Memory B cell (primary cell): ENCODE measurements at regions not wholly inside any gene's neighbourhood (a gene's known extent, or its start where the extent isn't known, plus 50 kb on each side); places are given as distances from the start of the nearest gene placed in this dataset.

Experiments used
- ATAC-seq: fragments of 150-1000 bp; cut with Tn5 transposase; 2 replicates; pipeline ENCODE4 v1.10.0; 2021; ENCODE audit warnings: low read depth, mild to moderate bottlenecking, moderate library complexity
- DNase-seq, 2 donors: peaks; one replicate each; pipeline ENCODE4 v3.0.0; 2022; ENCODE audit warnings: low spot score in 2 of 2
- H3K27ac Mint-ChIP-seq: one replicate; pipeline ENCODE4 v1.8.0; 2022; ENCODE audit warnings: mild to moderate bottlenecking, moderate library complexity, mixed read lengths
- H3K27me3 Mint-ChIP-seq: one replicate; pipeline ENCODE4 v1.8.0; 2022; ENCODE audit warnings: mixed read lengths
- H3K36me3 Mint-ChIP-seq: one replicate; pipeline ENCODE4 v1.8.0; 2022; ENCODE audit warnings: mild to moderate bottlenecking, mixed read lengths
- H3K4me1 Mint-ChIP-seq: one replicate; pipeline ENCODE4 v1.8.0; 2022; ENCODE audit warnings: mixed read lengths
- H3K4me3 Mint-ChIP-seq: one replicate; pipeline ENCODE4 v1.8.0; 2022; ENCODE audit warnings: mild to moderate bottlenecking, moderate library complexity, mixed read lengths
- H3K9me3 Mint-ChIP-seq: one replicate; pipeline ENCODE4 v1.8.0; 2022; ENCODE audit warnings: mixed read lengths

DNA sequence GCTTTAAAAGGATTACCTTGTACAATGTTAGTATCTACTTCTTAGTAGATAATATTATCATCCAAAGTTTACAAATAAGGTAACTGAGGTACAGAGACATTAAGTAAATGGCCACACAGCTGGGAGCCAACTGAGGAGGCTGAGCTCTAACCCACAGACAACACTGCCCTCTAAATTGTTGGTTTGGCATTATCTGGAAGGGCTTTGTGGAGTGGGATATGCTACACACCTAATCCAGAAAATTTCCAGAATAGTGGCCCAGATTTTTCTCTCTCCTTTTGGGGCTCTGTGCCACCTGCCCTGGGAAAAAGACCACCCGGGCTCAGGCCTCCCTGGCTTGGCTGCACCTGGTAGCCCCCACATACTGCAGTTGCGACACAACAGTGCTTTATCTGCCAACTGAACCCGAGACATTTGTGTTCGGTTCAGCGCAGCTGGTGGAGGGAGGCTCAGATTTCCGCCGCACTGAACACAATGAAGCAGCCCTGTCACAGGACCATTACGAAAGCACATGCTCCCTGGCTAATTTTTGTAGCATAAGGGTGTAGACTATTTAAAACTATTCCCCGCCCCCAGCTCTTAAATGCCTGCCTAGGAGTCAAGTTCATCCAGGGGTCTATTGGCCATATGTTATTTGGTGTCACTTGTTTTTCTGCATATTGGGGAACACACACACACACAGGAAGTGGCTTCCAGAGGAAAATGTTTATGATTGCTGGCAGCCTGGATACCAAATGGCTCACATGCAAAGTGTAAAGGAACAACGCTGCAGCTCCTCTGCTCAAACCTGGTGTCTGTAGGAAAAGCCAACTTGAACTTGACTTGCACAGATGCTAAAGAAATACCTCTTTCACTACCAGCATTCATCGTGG lies 92.3 kb upstream of the ESRRG start:
- H3K27ac Mint-ChIP-seq = no peak overlapping the region
- H3K4me1 Mint-ChIP-seq = no peaks in the 10 kb centered on the region
- H3K4me3 Mint-ChIP-seq = no peak overlapping the region
- H3K27me3 Mint-ChIP-seq = no peaks in the 10 kb centered on the region
- DNase-seq = no peak
- H3K9me3 Mint-ChIP-seq = no peaks in the 10 kb centered on the region
- no peak for ATAC-seq
- H3K36me3 Mint-ChIP-seq = no peaks in the 10 kb centered on the region

DNA sequence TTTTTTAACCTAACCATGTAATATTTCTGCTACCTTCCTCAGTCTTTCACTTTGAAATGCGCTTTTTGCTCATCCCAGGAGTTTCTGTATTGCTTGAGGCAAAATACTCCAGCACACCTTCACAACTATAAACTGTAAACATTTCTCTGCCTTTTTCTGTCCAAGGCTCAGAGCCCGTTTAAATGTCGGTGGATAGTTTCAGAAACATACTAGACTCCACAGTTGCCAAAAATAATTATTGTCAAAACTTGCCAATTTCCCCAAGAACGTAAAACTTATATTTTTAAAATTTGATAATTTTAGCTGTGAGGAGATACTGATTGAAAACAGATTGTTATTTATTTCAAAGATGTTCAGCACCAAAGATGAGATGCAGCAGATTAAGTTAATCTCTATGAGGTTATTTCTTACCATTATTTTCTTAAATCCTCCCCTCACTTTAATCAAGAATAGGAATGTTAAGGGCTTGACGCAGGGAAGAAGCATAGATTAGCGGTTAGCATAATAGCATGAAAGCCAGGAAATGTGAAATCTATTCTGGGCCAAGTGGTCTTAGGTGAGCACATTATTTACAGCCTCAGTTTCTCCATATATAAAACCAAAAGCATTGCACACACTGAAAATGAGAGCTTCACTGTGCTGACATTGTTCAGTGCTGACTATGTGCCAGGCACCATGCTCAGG lies 91.5 kb upstream of the ESRRG start:
- H3K27ac Mint-ChIP-seq = no peak overlapping the region
- no peaks in the 10 kb centered on the region for H3K4me1 Mint-ChIP-seq
- ATAC-seq = no peak
- no peak overlapping the region for H3K4me3 Mint-ChIP-seq
- no peak for DNase-seq
- no peaks in the 10 kb centered on the region for H3K9me3 Mint-ChIP-seq
- no peaks in the 10 kb centered on the region for H3K36me3 Mint-ChIP-seq
- no peaks in the 10 kb centered on the region for H3K27me3 Mint-ChIP-seq

DNA sequence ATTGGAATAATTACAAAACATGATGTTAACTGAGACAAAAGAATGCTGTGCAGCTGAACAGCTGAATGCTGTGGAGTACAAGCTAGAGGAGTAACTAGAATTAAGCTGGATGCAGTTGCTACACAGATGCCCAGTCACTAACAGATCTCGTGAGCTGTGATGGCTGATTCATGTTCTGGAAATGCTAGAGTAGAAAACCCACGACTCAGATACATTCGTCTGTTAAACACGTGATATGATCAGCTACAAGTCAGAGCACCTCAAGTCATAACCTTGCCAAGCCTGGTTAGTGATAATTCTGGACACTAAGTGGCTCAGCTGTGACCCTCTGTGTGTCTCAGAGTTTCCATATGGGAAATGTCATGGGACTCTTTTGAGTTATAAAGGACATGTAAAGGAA lies 89.7 kb upstream of the ESRRG start:
- no peak for ATAC-seq
- Mint-ChIP-seq H3K27ac (no peak overlapping the region), H3K36me3 (no peaks in the 10 kb centered on the region), H3K4me3 (no peak overlapping the region), H3K4me1 (no peaks in the 10 kb centered on the region), H3K9me3 (no peaks in the 10 kb centered on the region), H3K27me3 (no peaks in the 10 kb centered on the region)
- DNase-seq = no peak

DNA sequence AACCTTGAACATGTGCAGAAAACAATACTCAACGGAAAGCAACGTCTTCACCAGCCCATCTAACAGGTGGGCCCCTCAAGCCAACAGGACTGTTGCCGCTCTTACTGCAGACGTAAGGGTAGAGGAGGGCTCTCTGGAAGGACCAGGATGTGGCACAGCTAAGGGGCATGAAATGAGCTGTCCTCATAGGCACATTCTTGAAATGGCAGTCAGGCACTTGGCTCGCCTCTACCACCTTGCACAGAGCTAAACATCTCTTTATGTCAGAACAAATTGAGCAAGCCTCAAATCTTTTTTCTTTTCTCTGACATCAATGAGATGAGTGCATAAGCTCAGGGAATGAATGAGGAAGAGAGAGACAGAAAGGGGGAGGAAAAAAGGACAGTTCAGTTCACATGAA lies 86.4 kb upstream of the ESRRG start:
- Mint-ChIP-seq H3K4me3 (no peak overlapping the region), H3K9me3 (no peaks in the 10 kb centered on the region), H3K36me3 (no peaks in the 10 kb centered on the region), H3K27me3 (no peaks in the 10 kb centered on the region), H3K27ac (no peak overlapping the region), H3K4me1 (no peaks in the 10 kb centered on the region)
- DNase-seq = no peak
- ATAC-seq = no peak

DNA sequence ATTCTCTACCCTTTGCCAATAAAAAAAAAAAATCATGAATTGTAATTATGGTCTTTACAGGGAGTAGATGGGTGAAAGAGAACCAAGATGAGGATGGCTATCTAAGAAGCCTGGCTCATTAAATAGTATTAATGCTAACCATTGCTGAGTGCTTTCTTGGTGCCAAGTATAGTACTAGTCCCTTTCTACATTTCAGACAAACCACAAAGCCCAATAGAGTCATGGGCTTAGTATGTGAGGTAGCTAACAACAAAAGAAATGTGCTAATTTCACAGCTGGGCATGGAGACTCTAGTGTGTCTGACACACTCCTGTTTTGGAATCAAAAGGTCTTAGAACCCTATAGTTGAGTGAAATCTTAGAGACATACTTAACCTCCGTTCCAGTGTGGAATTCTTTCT lies 84.5 kb upstream of the ESRRG start:
- no peaks in the 10 kb centered on the region for H3K9me3 Mint-ChIP-seq
- no peak for DNase-seq

DNA sequence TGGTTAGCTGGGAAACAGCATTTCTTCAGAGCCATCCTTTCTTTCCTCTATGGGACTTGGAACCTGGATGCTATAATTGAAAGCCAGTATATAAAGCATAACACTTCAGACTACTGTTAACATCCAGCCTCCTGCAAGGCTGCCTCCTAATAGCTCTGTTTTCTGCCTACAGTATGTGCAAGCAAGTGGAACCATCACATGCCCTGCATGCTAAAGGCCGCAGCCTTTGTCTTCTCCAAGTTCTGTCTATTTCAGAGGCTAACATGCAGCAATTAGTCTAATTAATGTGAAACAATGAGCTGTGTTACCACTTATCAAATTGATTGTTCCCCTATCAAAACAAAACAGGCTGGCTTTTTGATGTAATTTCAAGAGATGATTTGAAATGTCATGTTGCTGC lies 82.7 kb upstream of the ESRRG start:
- Mint-ChIP-seq H3K9me3 (peaks cover 2% of the 10 kb centered on the region), H3K27me3 (no peaks in the 10 kb centered on the region), H3K4me1 (no peaks in the 10 kb centered on the region), H3K27ac (no peak overlapping the region), H3K36me3 (no peaks in the 10 kb centered on the region), H3K4me3 (no peak overlapping the region)
- ATAC-seq (no peak), DNase-seq (no peak)

More for the DNA sequence above, 84.5 kb upstream of the ESRRG start:
- ATAC-seq = no peak
- H3K27me3 Mint-ChIP-seq = no peaks in the 10 kb centered on the region
- H3K4me1 Mint-ChIP-seq = no peaks in the 10 kb centered on the region
- no peak overlapping the region for H3K4me3 Mint-ChIP-seq
- no peaks in the 10 kb centered on the region for H3K36me3 Mint-ChIP-seq
- no peak overlapping the region for H3K27ac Mint-ChIP-seq

DNA sequence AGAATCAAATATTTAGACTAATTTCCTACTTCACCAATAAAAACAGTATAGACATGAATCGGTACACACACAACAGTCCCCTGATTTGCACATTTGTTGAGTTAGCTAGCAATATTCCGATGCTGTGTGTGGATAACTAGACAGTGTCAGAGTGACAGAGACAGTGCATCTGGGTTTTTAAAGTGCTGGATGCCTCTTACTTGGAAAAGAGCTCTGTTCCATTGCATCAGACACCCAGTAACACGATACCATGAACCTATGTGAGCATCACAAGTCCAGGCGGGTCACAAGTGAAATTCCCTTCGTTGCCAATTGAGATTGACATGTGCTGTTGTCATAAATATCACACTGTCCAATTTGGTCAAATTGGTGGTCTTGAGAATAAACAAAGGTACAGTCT lies 82.0 kb upstream of the ESRRG start:
- no peaks in the 10 kb centered on the region for H3K4me1 Mint-ChIP-seq
- H3K27me3 Mint-ChIP-seq = no peaks in the 10 kb centered on the region
- H3K9me3 Mint-ChIP-seq = peaks cover 2% of the 10 kb centered on the region
- ATAC-seq = no peak
- no peak overlapping the region for H3K27ac Mint-ChIP-seq
- no peaks in the 10 kb centered on the region for H3K36me3 Mint-ChIP-seq
- no peak for DNase-seq
- H3K4me3 Mint-ChIP-seq = no peak overlapping the region

DNA sequence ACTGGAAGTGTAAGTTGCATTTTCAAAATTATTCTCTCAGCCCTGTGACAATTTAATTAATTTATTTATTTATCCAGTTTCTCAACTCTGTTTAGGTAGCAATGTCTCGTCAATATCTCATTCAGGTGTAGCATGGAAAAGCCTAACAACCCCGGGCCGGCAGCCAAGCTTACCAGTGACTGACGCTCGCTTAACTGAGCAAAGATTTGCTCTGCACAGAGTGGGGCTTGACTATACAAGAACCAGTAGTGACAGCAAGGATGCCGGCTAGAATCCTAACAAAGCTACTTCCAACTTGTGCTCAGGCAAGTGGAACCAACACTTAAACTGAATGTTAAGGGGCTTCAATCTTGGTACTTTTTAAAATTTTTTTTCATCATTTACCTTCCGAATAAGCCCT lies 80.9 kb upstream of the ESRRG start:
- Mint-ChIP-seq H3K27ac (no peak overlapping the region), H3K27me3 (no peaks in the 10 kb centered on the region), H3K36me3 (no peaks in the 10 kb centered on the region), H3K4me1 (no peaks in the 10 kb centered on the region), H3K9me3 (peaks cover 2% of the 10 kb centered on the region), H3K4me3 (no peak overlapping the region)
- DNase-seq (no peak), ATAC-seq (no peak)

DNA sequence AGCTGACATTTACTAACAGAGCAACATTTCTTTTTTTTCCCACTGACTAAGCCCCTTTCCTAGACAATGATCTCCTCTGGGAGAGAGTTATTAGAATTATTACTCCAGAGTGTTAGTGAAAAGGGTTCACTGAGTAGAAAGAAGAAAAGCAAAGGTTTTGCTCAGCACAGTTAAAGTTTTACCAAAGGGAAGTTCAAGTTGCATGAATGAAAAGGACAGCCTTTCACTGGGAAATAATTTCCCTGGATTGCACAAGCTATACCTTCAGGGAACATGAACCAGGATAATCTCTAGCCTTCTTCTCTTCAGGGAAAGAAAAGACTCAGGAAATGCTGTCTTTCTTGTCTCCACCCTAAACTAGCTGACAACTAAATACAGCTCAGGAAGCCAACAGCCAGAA lies 71.4 kb upstream of the ESRRG start:
- DNase-seq = no peak
- H3K27me3 Mint-ChIP-seq = no peaks in the 10 kb centered on the region
- no peaks in the 10 kb centered on the region for H3K36me3 Mint-ChIP-seq
- H3K4me1 Mint-ChIP-seq = no peaks in the 10 kb centered on the region
- H3K4me3 Mint-ChIP-seq = no peak overlapping the region
- ATAC-seq = no peak
- H3K27ac Mint-ChIP-seq = no peak overlapping the region
- H3K9me3 Mint-ChIP-seq = no peaks in the 10 kb centered on the region

DNA sequence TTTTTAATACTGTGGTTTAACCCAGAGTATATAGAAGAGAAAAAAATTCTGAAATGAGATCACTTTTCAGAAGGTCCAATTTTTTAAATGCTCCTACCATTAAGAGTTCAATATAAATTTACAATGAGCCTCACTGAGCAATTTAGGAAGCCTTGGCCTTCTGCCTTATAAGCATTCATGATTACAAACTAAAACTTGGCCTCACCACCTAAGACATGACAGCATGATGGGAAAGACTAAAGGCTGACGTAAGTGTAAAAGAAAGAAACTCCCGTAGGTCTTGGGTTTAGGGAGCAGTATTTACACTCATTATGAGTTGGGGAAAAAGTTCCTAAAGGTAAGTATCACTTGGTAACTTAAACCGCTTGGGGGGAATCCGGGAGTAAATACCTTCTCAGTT lies 70.7 kb upstream of the ESRRG start:
- no peaks in the 10 kb centered on the region for H3K9me3 Mint-ChIP-seq
- no peak overlapping the region for H3K27ac Mint-ChIP-seq
- H3K27me3 Mint-ChIP-seq = no peaks in the 10 kb centered on the region
- DNase-seq = no peak
- H3K4me1 Mint-ChIP-seq = no peaks in the 10 kb centered on the region
- H3K36me3 Mint-ChIP-seq = no peaks in the 10 kb centered on the region
- no peak for ATAC-seq
- no peak overlapping the region for H3K4me3 Mint-ChIP-seq

DNA sequence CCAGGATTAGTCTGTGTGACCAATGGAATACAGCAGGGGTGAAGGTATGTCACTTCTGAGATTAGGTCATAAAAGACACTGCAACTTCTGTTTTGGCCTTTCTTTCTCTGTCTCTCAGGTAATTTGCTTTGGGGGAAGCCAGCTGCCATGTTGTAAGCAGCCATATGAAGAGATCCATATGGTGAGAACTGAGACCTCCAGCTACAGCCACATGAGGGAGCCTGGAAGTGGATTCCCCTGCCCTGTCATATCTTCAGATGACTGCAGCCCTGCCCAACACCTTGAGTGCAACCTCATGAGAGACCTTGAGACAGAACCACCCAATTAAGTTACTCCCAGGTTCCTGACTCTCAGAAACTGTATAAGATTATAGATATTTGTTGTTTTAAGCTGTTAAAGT lies 70.1 kb upstream of the ESRRG start:
- ATAC-seq (no peak), DNase-seq (no peak)
- no peaks in the 10 kb centered on the region for H3K4me1 Mint-ChIP-seq
- no peaks in the 10 kb centered on the region for H3K36me3 Mint-ChIP-seq
- H3K4me3 Mint-ChIP-seq = no peak overlapping the region
- H3K27ac Mint-ChIP-seq = no peak overlapping the region
- no peaks in the 10 kb centered on the region for H3K27me3 Mint-ChIP-seq
- no peaks in the 10 kb centered on the region for H3K9me3 Mint-ChIP-seq

DNA sequence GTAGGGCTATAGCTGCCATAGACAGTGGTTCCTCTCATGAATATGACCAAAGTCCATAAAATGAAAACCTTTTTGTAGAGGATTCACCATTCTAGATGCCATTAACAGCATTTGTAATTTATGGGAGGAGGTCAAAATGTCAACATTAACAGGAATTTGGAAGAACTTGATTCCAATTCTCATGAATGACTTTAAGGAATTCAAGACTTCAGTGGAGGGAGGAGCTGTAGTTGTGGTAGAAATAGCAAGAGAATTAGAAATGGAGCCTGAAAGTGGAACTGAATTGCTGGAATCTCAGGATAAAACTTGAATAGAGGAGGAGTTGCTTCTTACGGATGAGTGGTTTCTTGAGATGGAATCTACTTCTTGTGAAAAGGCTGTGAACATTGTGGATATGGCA lies 65.4 kb upstream of the ESRRG start:
- no peak for ATAC-seq
- Mint-ChIP-seq H3K4me3 (no peak overlapping the region), H3K36me3 (no peaks in the 10 kb centered on the region), H3K4me1 (no peaks in the 10 kb centered on the region), H3K9me3 (no peaks in the 10 kb centered on the region), H3K27me3 (no peaks in the 10 kb centered on the region), H3K27ac (no peak overlapping the region)
- no peak for DNase-seq

DNA sequence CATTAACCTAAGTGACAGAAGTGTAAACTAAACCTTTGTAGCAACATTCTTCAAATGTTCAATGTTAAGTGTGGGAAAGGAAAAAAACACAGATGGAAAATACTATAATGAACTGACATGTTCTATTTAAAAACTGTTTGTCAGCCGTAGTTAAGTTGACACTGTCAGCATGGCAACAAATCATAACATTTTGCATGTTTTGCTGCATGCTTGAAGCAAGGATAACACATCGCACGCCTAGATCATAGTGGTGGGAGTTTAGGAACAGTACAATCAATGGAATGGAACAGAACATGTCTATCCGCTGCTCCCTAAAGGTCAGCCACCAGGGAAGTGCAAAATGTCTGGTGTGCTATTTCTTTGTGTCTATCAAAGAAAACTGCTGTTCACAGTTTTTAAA lies 62.5 kb upstream of the ESRRG start:
- H3K4me1 Mint-ChIP-seq = no peaks in the 10 kb centered on the region
- no peak for DNase-seq
- H3K27me3 Mint-ChIP-seq = no peaks in the 10 kb centered on the region
- no peak overlapping the region for H3K27ac Mint-ChIP-seq
- no peak for ATAC-seq
- H3K4me3 Mint-ChIP-seq = no peak overlapping the region
- H3K36me3 Mint-ChIP-seq = no peaks in the 10 kb centered on the region
- no peaks in the 10 kb centered on the region for H3K9me3 Mint-ChIP-seq

DNA sequence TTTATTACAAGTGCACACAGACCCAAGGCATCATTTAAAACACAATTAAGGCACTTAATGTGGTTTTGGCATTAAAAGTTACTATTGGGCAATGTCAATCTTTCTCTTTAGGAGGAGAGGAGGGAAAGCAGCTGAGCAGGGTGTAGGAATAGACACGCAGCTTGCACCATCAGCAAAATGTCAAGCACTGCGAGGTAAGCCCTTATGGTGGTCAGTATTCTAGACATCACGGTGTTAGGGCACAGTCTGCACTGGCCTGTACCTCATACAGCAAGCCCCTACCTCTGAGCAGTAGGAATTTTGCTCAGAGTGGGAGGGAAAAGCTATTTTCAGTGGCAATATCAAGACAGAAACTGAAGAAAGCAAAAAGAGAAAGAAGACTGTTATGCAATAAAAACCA lies 62.0 kb upstream of the ESRRG start:
- no peaks in the 10 kb centered on the region for H3K36me3 Mint-ChIP-seq
- H3K4me3 Mint-ChIP-seq = no peak overlapping the region
- no peak for ATAC-seq
- no peaks in the 10 kb centered on the region for H3K9me3 Mint-ChIP-seq
- DNase-seq = no peak
- H3K4me1 Mint-ChIP-seq = no peaks in the 10 kb centered on the region
- no peak overlapping the region for H3K27ac Mint-ChIP-seq
- no peaks in the 10 kb centered on the region for H3K27me3 Mint-ChIP-seq

DNA sequence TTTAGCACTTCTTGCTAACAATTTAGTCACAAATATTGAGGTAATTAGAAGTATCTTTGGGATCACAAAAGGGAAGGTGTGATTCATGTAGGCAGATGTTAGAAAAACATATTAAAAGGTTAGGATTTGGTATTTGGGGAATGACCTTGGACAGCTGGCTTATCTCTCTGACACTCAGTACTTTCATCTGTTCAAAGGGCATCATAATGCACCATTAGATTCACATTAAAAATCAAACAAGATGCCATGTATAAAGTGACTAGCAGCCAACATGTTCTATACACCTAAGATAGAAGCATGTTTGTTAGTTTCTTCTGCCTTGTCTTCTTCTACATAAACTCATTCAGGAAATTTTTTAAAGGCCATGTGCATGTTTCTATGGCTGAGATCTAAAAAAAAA lies 56.5 kb upstream of the ESRRG start:
- no peak for ATAC-seq
- H3K9me3 Mint-ChIP-seq = no peaks in the 10 kb centered on the region
- no peaks in the 10 kb centered on the region for H3K27me3 Mint-ChIP-seq
- no peak overlapping the region for H3K4me3 Mint-ChIP-seq
- H3K4me1 Mint-ChIP-seq = no peaks in the 10 kb centered on the region
- H3K27ac Mint-ChIP-seq = no peak overlapping the region
- H3K36me3 Mint-ChIP-seq = no peaks in the 10 kb centered on the region
- DNase-seq = no peak
